Bone marrow (tissue), 2 donors: ENCODE measurements at regions not wholly inside any gene's neighbourhood (a gene's known extent, or its start where the extent isn't known, plus 50 kb on each side); places are given as distances from the start of the nearest gene placed in this dataset.
"Not testable (repeated sequence)": the region's sequence is repeated elsewhere in the genome, so short reads cannot be mapped to it uniquely, and the experiment has no call there.

Source experiments
- DNase-seq, 2 donors: peaks; one replicate each; lab custom pipeline; 2025; lab: John Stamatoyannopoulos, UW

- no peak for DNase-seq
Measured at GRCh38 chr10:30170814-30171213, 111.4 kb upstream of the JCAD start.

- no peak for DNase-seq
Measured at GRCh38 chr10:30170146-30170545, 110.8 kb upstream of the JCAD start.

DNA sequence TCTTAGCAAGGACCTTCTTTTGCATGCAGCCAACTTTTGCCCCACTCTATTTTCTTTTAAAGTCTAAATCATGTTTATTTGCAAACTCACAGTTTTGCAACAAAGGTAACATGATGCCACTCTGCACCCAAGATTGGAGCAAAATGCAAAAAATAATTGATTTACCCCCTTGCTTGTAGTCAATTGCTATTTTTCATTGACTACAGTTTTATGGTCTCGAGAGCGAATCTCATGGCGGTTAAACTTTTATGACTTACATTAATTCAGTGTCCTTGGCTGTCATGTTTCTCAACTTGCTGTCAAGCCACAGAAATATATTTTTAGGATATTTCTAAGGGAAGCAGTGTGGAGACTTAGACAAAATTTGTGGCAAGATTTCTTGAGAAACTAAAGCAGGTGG, 110.0 kb upstream of the JCAD start:
- no peak for DNase-seq

GRCh38 chr10:30166929-30167328, 107.5 kb upstream of the JCAD start:
- no peak for DNase-seq

DNA sequence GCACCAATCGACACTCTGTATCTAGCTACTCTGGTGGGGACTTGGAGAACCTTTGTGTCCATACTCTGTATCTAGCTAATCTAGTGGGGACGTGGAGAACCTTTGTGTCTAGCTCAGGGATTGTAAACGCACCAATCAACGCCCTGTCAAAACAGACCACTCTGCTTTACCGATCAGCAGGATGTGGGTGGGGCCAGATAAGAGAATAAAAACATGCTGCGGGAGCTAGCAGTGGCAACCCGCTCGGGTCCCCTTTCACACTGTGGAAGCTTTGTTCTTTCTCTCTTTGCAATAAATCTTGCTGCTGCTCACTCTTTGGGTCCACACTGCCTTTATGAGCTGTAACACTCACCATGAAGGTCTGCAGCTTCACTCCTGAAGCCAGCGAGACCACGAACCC, 104.0 kb upstream of the JCAD start:
- DNase-seq = not testable (repeated sequence)

DNA sequence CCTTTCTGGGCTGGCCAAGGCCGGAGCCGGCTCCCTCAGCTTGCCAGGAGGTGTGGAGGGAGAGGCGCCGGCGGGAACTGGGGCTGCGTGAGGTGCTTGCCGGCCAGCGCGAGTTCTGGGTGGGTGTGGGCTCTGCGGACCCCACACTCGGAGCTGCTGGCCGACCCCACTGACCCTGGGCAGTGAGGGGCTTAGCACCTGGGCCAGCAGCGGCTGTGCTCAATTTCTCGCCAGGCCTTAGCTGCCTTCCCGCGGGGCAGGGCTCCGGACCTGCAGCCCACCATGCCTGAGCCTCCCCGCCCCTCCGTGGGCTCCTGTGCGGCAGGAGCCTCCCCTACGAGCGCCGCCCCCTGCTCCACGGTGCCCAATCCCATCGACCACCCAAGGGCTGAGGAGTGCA, 103.4 kb upstream of the JCAD start:
- not testable (repeated sequence) for DNase-seq

DNA sequence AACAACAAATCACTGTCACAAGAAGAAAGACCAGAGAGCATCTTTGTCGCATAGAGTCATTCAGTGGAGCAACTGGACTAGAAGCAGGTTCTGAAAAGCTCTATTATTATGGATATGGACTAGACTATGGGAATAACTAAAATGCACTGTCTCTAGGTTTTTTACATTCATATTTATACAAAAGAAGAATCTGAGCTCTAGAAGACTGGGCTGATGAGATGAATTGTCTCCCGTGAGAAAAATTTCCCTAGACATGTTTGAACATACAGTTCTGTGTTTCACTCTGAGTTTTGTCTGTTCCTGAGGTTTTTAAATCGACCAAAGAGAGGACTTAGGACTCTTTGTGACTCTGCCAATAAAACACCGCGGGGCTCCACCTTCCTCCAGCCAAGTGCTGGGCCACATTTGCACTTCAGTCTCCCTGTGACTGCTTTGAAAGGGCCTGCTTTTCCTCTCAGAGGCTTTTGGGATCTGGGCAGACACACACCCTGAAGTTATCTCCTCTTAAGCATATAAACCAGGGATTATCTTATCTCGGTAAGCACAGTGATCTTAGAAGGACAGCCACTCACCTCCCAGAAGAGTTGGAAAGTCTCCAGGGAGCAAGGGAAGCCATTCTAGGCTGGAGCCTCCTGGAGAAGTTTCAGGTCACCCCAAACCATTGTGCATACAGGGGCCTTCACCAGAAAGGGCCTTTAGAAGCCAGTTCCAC, 101.0 kb upstream of the JCAD start:
- no peak for DNase-seq

GRCh38 chr10:30159614-30160013, 100.2 kb upstream of the JCAD start:
- not testable (repeated sequence) for DNase-seq

- DNase-seq = no peak
Measured at GRCh38 chr10:30158325-30158960, 99.1 kb upstream of the JCAD start.

GRCh38 chr10:30155401-30155800, 96.0 kb upstream of the JCAD start:
- no peak for DNase-seq

GRCh38 chr10:30154561-30154960, 95.2 kb upstream of the JCAD start:
- no peak for DNase-seq

- DNase-seq = no peak
Measured at GRCh38 chr10:30154126-30154525, 94.7 kb upstream of the JCAD start.

DNA sequence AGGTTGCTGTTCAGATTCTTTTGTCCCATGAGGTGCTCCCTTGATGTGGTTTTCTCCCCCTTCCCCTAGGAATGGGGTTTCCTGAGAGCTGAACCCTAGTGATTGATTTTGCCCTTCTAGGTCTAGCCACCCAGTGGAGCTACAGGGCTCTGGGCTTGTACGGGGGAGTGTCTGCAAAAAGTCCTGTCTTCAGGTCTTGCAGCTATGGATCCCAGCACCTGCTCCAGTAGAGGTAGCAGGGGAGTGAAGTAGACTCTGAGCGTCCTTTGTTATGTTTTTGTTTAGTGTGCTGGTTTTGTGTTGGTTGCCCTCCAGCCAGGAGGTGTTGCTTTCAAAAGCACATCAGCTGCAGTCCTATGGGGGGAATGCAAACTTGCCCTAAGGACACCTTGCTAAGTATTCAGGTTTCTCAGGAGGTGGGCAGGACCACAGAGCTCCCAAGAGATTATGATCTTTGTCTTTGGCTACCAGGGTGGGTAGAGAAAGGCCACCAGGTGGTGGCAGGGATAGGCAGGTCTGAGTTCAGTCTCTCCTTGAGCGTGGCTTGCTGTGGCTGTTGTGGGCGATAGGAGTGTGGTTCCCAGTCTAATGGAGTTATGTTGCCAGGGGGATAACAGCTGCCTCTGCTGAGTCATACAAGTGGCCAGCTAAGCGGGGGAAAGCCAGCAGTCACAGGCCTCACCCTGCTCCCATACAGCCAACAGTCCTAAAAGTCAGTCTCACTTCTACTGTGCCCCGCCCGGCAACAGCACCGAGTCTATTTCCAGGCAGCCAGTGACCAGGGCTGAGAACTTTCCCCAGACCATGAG, 92.4 kb upstream of the JCAD start:
- peak in 1 of 2 donors; percentile 6 for DNase-seq

DNA sequence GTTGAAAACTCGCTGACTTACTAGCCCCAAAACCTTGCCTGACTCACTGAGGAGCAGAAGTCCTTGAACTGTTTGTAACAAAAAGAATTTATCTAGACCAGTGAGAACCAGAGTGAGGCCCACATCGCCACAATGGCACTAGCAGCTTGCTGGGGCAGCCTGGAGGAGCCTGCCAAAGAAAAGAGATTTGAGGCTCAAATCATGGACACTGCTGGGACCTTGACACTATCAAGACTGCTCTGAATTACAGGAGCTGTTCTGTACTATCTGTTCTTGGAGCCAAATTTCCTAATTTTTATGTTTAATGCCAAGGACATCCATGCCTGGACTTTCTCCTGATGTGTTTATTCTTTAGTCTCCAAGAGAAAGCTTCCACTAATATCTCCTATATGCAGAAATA, 82.0 kb upstream of the JCAD start:
- DNase-seq = no peak

DNA sequence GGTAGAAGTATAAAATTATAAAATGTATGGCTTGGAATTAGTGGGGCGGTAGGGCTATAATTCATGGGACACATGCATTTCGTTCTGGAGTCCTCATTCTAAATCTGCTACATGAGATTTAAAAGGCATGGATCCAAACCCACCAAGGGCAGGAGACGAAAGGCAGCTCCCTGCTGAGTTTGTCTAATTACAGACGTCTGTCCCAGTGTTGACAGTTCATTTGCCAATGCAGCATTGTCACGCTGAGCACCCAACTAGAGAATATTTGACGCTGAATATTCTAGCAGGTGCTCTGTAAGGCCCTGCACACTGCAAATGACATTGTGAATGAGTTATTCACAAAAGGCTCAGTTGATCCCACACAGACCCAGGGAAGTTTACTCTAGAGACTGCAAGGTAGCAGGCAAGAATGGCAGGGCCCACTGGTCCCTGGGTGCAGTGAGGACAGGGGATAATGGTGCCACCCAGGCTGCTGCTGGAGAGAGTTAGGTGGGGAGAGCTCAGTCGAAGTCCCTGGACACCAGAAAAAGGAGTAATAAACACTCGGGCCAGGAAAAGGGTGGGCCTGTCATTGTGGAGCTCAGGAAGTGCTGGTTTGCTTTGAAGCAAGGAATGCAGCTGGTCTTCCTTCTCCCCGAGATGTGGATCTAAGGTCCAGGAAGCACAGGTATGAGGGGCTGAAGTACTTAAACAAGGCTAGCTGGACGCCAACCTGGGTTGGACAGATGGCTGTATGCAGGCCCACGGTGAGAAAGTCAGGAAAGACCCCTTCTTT, 75.0 kb upstream of the JCAD start:
- DNase-seq = no peak

DNA sequence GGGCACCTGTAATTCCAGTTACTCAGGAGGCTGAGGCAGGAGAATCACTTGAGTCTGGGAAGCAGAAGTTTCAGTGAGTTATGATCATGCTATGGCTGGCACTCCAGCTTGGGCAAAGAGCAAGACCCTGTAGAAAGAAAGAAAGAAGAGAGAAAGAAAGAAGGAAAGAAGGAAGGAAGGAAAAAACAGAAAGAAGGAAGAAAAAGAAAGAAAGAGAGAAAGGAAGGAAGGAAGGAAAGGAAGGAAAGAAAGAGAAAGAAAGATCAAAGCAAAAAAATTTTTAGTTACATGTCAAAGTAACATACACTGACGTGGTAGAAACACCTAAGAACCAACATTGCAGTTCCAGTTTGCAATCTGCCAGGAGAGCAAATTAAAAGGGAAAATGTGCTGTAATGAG, 73.8 kb upstream of the JCAD start:
- DNase-seq = no peak

DNA sequence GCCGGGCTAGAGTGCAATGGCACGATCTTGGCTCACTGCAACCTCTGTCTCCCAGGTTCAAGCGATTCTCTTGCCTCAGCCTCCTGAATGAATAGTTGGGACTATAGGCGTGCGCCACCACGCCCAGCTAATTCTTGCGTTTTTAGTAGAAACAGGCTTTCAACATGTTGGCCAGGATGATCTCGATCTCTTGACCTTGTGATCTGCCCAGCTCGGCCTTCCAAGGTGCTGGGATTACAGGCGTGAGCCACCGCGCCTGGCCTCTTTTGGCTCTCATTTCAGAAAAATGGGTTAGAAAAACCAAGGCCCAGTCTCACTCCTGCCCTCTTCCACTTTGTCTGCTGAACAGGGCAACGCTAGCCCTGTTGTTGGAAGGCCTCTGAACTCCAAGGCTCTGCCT, 72.0 kb upstream of the JCAD start:
- not testable (repeated sequence) for DNase-seq

GRCh38 chr10:30129326-30129725, 69.9 kb upstream of the JCAD start:
- not testable (repeated sequence) for DNase-seq

DNA sequence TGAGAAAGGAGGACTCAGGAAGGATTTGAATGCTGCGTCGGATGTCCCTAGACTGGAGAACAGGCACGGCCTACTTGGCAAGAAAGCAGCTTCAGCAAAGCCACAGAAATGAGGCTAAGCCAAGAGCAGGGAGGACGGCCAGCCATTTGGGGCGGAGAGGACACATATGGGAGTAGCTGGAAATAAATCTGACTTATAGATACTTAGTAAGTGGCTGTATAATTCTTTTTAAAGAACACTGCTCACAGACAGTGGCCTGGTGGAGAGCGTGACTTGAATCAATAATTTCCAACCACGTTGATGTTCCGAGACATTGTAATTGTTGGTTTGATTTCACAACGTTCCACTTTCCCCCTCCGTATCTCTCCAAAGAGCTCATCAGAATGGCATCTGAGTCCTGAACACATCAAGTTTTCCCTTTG, 67.7 kb upstream of the JCAD start:
- no peak for DNase-seq

DNA sequence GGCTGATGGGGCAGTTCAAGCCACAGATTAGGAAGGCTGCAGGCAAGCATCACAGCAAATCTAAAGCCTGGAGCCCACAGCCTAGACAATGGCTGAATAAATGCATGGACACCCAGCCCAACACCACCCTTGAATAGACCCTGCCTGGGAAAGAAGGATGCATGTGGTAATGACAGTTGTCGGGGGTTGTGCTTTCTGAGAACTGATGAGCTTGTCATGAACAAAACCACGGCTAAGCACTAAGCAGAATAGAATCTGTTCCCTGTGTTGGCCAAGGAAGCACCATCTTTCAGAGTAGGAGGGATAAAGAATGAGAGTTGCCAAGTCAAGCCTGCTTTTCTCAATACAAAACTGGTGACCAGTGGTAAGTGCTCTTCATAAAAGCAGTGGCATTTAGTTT, 66.1 kb upstream of the JCAD start:
- DNase-seq = no peak

DNA sequence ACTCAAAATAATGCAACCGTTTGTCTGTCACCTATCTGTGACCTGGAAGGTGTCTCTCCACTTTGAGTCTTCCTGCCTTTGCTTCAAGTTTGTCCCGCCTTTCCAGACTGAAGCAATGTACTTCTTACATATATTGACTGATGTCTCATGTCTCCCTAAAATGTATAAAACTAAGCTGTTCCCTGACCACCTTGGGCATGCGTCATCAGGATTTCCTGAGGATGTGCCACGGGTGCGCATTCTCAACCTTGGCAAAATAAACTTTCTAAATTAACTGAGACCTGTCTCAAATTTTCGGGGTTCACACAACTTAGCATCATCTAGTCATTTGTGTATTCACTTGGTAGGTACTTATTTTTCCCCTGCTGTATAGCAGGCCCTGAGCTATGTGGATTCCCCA, 65.3 kb upstream of the JCAD start:
- no peak for DNase-seq

GRCh38 chr10:30121401-30121800, 62.0 kb upstream of the JCAD start:
- no peak for DNase-seq
